Type B pancreatic cell (in vitro differentiated cells): ENCODE measurements at regions not wholly inside any gene's neighbourhood (a gene's known extent, or its start where the extent isn't known, plus 50 kb on each side); places are given as distances from the start of the nearest gene placed in this dataset.

Experiments
- DNase-seq: peaks from one replicate; pipeline ENCODE4 v3.0.0; 2021; ENCODE audit warnings: mixed read lengths; ENCODE audit not compliant: unreplicated experiment; ENCODE audit errors: extremely low spot score
- H3K27ac Mint-ChIP-seq: 2 replicates; pipeline ENCODE4 v1.8.0; 2021; ENCODE audit warnings: mild to moderate bottlenecking, mixed read lengths
- H3K27me3 Mint-ChIP-seq: 2 replicates; pipeline ENCODE4 v1.8.0; 2021; ENCODE audit warnings: mixed read lengths
- H3K36me3 Mint-ChIP-seq: 2 replicates; pipeline ENCODE4 v1.8.0; 2021; ENCODE audit warnings: mixed read lengths
- H3K4me1 Mint-ChIP-seq: one replicate; pipeline ENCODE4 v1.8.0; 2021; ENCODE audit warnings: mixed read lengths; ENCODE audit not compliant: unreplicated experiment
- H3K4me3 Mint-ChIP-seq: 2 replicates; pipeline ENCODE4 v1.8.0; 2021; ENCODE audit warnings: mild to moderate bottlenecking, mixed read lengths
- H3K9me3 Mint-ChIP-seq: 2 replicates; pipeline ENCODE4 v1.8.0; 2021; ENCODE audit warnings: mixed read lengths
- TF ChIP-seq, protein P1 (sequence below): fragments of 200-600 bp; sonication (generic); conservative IDR thresholded peaks from 2 replicates; pipeline ENCODE4 v1.5.0; 2021; ENCODE audit warnings: antibody characterized with exemption, mild to moderate bottlenecking

DNA sequence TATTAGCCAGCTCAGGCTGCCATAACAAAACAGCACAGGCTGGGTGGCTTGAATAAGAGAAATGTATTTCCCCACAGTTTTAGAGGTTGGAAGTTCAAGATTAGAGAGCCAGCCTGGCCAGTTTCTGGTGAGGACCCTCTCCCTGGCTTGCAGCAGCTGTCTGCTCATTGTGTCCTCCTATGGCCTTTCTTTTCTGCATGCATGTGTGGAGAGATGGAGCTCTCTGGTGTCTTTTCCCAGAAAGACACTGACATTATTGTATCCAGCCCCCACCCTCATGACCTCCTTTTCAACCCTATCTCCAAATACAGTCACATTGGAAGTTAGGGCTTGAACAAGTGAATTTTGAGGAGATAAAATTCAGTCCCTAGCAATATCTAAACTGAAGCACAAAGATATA lies 263.8 kb upstream of the PABPC4L start:
- TF ChIP-seq, protein P1, sequence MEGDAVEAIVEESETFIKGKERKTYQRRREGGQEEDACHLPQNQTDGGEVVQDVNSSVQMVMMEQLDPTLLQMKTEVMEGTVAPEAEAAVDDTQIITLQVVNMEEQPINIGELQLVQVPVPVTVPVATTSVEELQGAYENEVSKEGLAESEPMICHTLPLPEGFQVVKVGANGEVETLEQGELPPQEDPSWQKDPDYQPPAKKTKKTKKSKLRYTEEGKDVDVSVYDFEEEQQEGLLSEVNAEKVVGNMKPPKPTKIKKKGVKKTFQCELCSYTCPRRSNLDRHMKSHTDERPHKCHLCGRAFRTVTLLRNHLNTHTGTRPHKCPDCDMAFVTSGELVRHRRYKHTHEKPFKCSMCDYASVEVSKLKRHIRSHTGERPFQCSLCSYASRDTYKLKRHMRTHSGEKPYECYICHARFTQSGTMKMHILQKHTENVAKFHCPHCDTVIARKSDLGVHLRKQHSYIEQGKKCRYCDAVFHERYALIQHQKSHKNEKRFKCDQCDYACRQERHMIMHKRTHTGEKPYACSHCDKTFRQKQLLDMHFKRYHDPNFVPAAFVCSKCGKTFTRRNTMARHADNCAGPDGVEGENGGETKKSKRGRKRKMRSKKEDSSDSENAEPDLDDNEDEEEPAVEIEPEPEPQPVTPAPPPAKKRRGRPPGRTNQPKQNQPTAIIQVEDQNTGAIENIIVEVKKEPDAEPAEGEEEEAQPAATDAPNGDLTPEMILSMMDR, result no peak
- no peak overlapping the region for H3K27ac Mint-ChIP-seq
- no peaks in the 10 kb centered on the region for H3K36me3 Mint-ChIP-seq
- no peak overlapping the region for H3K4me3 Mint-ChIP-seq
- no peaks in the 10 kb centered on the region for H3K27me3 Mint-ChIP-seq
- no peaks in the 10 kb centered on the region for H3K4me1 Mint-ChIP-seq
- H3K9me3 Mint-ChIP-seq, result no peaks in the 10 kb centered on the region
- no peak for DNase-seq

GRCh38 chr4:134463771-134464170 lies 262.2 kb upstream of the PABPC4L start:
- Mint-ChIP-seq H3K27me3 (no peaks in the 10 kb centered on the region), H3K36me3 (no peaks in the 10 kb centered on the region), H3K27ac (no peak overlapping the region), H3K4me1 (no peaks in the 10 kb centered on the region), H3K9me3 (no peaks in the 10 kb centered on the region), H3K4me3 (no peak overlapping the region)
- no peak for DNase-seq
- TF ChIP-seq, protein P1, result no peak

DNA sequence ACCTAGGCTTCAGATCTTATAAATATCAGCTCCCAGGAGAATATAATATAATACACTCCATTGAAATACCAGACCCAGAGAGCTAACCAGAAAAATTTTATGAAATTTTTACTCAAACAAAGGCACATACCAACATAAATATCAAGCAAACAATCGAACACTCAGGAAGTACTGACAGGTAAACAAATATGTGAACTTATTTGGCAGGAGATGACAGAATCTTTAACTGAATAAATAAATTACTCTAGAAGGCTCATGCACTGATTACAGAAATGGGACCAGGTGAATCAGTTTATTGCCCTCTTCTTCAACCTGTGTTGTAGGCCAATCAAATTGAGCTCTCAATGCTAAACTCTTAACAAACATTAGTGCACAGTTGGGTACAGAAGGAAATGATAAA lies 225.2 kb upstream of the PABPC4L start:
- DNase-seq, result no peak
- TF ChIP-seq, protein P1, result no peak
- no peaks in the 10 kb centered on the region for H3K27me3 Mint-ChIP-seq
- no peak overlapping the region for H3K27ac Mint-ChIP-seq
- H3K4me1 Mint-ChIP-seq, result peaks cover 8% of the 10 kb centered on the region
- no peak overlapping the region for H3K4me3 Mint-ChIP-seq
- no peaks in the 10 kb centered on the region for H3K9me3 Mint-ChIP-seq
- H3K36me3 Mint-ChIP-seq, result no peaks in the 10 kb centered on the region

- DNase-seq, result no peak
- Mint-ChIP-seq H3K36me3 (no peaks in the 10 kb centered on the region), H3K9me3 (no peaks in the 10 kb centered on the region), H3K4me1 (peaks cover 8% of the 10 kb centered on the region), H3K27ac (no peak overlapping the region), H3K4me3 (no peak overlapping the region), H3K27me3 (no peaks in the 10 kb centered on the region)
- TF ChIP-seq, protein P1, result no peak
Measured at GRCh38 chr4:134425756-134426155, 224.2 kb upstream of the PABPC4L start.

DNA sequence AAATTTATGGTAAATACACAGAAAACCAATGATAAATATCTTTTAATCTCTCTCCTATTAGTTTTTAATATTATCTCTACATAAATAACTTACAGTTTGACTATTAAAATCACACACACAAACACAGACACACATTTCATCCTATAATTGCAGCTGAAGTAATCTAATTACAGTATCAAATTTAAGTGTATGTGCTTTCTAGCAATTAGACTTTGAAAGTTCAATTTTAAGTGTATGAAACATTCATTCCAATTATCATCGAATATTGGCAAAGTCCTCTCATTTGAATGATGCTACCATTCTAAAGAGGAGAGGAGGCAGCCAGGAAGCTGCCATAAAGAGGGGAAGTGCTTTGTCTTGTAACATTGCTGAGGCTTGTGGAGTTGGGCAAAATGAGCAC lies 221.2 kb upstream of the PABPC4L start:
- H3K9me3 Mint-ChIP-seq, result no peaks in the 10 kb centered on the region
- H3K4me1 Mint-ChIP-seq, result peaks cover 8% of the 10 kb centered on the region
- H3K36me3 Mint-ChIP-seq, result no peaks in the 10 kb centered on the region
- peaks cover 4% of the 10 kb centered on the region for H3K27me3 Mint-ChIP-seq
- no peak overlapping the region for H3K4me3 Mint-ChIP-seq
- H3K27ac Mint-ChIP-seq, result no peak overlapping the region
- DNase-seq, result no peak
- TF ChIP-seq, protein P1, result no peak

DNA sequence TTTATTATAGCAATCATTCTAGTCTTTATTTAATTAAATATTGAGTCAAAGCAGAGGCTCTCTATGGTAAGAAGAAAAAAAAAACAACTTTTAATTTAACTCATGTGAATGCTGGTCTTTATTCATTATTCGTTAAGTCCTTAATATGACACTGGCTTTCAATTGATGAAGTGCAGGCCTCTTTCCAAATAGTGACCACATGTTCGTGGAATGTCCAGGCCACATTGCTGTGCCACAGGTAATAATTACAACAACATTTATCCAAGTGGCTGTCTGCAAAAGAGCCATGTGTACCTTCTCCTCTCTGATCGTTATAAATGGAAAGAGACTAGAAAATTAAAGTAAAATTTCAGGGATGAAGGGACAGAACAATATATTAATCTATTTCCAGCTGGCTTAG lies 220.1 kb upstream of the PABPC4L start:
- Mint-ChIP-seq H3K9me3 (no peaks in the 10 kb centered on the region), H3K36me3 (no peaks in the 10 kb centered on the region), H3K4me3 (no peak overlapping the region), H3K27me3 (peaks cover 4% of the 10 kb centered on the region), H3K27ac (no peak overlapping the region), H3K4me1 (peaks cover 1% of the 10 kb centered on the region)
- no peak for DNase-seq
- TF ChIP-seq, protein P1, result no peak
